ENCODE measurements at regions not wholly inside any gene's neighbourhood (a gene's known extent, or its start where the extent isn't known, plus 50 kb on each side); places are given as distances from the start of the nearest gene placed in this dataset.

GRCh38 chr5:114249823-114250222, 112.0 kb upstream of the KCNN2 start:
- Histone ChIP-seq H3K27ac (no peak overlapping the region), H3K9me3 (no peaks in the 10 kb centered on the region), H3K36me3 (replicated peaks in 1 of 2; ENCODE audit: insufficient read depth in 1 of 2, low read depth in 2 of 2) (no peaks in the 10 kb centered on the region), H3K4me3 (no peak overlapping the region), H3K27me3 (no peaks in the 10 kb centered on the region), H3K4me1 (no peaks in the 10 kb centered on the region)
- TF ChIP-seq POLR2A (IDR thresholded peaks at IDR 0.05) (no peak), CTCF (IDR thresholded peaks at IDR 0.05) (no peak)
- WGBS, 2 donors, result 90% methylated on average over 2 of the region's 2 CpGs
- no peak for DNase-seq
- no peak for ATAC-seq
- intact Hi-C loops (cut with DNase I), result no loop called here

GRCh38 chr5:114250536-114250935, 111.3 kb upstream of the KCNN2 start:
- intact Hi-C loops (cut with DNase I), result no loop called here
- DNase-seq (no peak), ATAC-seq (no peak)
- Histone ChIP-seq H3K4me1 (no peaks in the 10 kb centered on the region), H3K36me3 (replicated peaks in 1 of 2; ENCODE audit: insufficient read depth in 1 of 2, low read depth in 2 of 2) (no peaks in the 10 kb centered on the region), H3K27me3 (no peaks in the 10 kb centered on the region), H3K27ac (no peak overlapping the region), H3K4me3 (no peak overlapping the region), H3K9me3 (no peaks in the 10 kb centered on the region)
- 85 to 88% methylated on average over 3 of the region's 3 CpGs for WGBS, 2 donors
- TF ChIP-seq CTCF (IDR thresholded peaks at IDR 0.05) (no peak), POLR2A (IDR thresholded peaks at IDR 0.05) (no peak)

GRCh38 chr5:114252226-114252625, 109.6 kb upstream of the KCNN2 start:
- TF ChIP-seq CTCF (IDR thresholded peaks at IDR 0.05), result no peak
- no peak for TF ChIP-seq POLR2A (IDR thresholded peaks at IDR 0.05)
- intact Hi-C loops (cut with DNase I), result no loop called here
- Histone ChIP-seq H3K4me1 (no peaks in the 10 kb centered on the region), H3K27me3 (no peaks in the 10 kb centered on the region), H3K9me3 (no peaks in the 10 kb centered on the region), H3K27ac (no peak overlapping the region), H3K4me3 (no peak overlapping the region), H3K36me3 (replicated peaks in 1 of 2; ENCODE audit: insufficient read depth in 1 of 2, low read depth in 2 of 2) (no peaks in the 10 kb centered on the region)
- DNase-seq (no peak), ATAC-seq (no peak)

- Histone ChIP-seq H3K4me3 (no peak overlapping the region), H3K4me1 (no peaks in the 10 kb centered on the region), H3K36me3 (replicated peaks in 1 of 2; ENCODE audit: insufficient read depth in 1 of 2, low read depth in 2 of 2) (no peaks in the 10 kb centered on the region), H3K27me3 (no peaks in the 10 kb centered on the region), H3K27ac (no peak overlapping the region), H3K9me3 (no peaks in the 10 kb centered on the region)
- 29 to 33% methylated on average over 3 of the region's 3 CpGs for WGBS, 2 donors
- ATAC-seq (no peak), DNase-seq (no peak)
- intact Hi-C loops (cut with DNase I), result no loop called here
- TF ChIP-seq POLR2A (IDR thresholded peaks at IDR 0.05), result no peak
- TF ChIP-seq CTCF (IDR thresholded peaks at IDR 0.05), result no peak
Observed at GRCh38 chr5:114255260-114255659, 106.6 kb upstream of the KCNN2 start.

GRCh38 chr5:114261989-114262388, 99.9 kb upstream of the KCNN2 start:
- Histone ChIP-seq H3K27me3 (no peaks in the 10 kb centered on the region), H3K27ac (no peak overlapping the region), H3K4me3 (no peak overlapping the region), H3K9me3 (no peaks in the 10 kb centered on the region), H3K4me1 (no peaks in the 10 kb centered on the region), H3K36me3 (replicated peaks in 1 of 2; ENCODE audit: insufficient read depth in 1 of 2, low read depth in 2 of 2) (no peaks in the 10 kb centered on the region)
- WGBS, 2 donors, result 71 to 73% methylated on average over 3 of the region's 3 CpGs
- intact Hi-C loops (cut with DNase I), result no loop called here
- DNase-seq (no peak), ATAC-seq (no peak)
- TF ChIP-seq CTCF (IDR thresholded peaks at IDR 0.05), result no peak
- no peak for TF ChIP-seq POLR2A (IDR thresholded peaks at IDR 0.05)
